K562 (cell line): ENCODE measurements at regions not wholly inside any gene's neighbourhood (a gene's known extent, or its start where the extent isn't known, plus 50 kb on each side); places are given as distances from the start of the nearest gene placed in this dataset.

ENCODE experiments used
- ATAC-seq: fragments of 200-7000 bp; cut with Tn5 transposase; 3 replicates; pipeline ENCODE4 v1.9.1; 2020; ENCODE audit warnings: moderate library complexity
- BruUV-seq: library from RNA; stranded (reverse); fragments of 400-500 nt; replicated peaks from 2 replicates; lab custom pipeline; 2021; lab: Mats Ljungman, UMichigan
- CTCF ChIA-PET: fragments of 300-600 bp; formaldehyde crosslinking; extraction: SDS; loops from one replicate; lab custom pipeline; 2021; ENCODE audit warnings: low intra/inter-chr PET ratio; lab: Yijun Ruan, JAX
- POLR2A ChIA-PET: fragments of 300-600, 350-650 bp; sonication (Branson Sonifier 250); formaldehyde crosslinking; extraction: SDS; loops from one replicate; lab custom pipeline; 2021; ENCODE audit warnings: antibody characterized with exemption, inconsistent platforms; lab: Yijun Ruan, JAX
- DNase-seq, 4 experiments: peaks; one replicate each; pipeline versions ENCODE4 v3.0.0 to v3.0.0-alpha.2; 2011 to 2018; ENCODE audit warnings: low spot score in 3 of 4, mixed read lengths in 3 of 4; ENCODE audit errors: extremely low read depth in 1 of 4
- FAIRE-seq: peaks from 2 replicates; lab custom pipeline; 2011; peaks lifted over from hg19 to GRCh38; lab: Jason Lieb, UNC
- H2AFZ ChIP-seq: 2 replicates; pipeline ENCODE4 v1.6.0; 2011; ENCODE audit warnings: low read depth, low read length, control low read depth, inconsistent platforms
- H3K27ac ChIP-seq: fragments of 200-600 bp; 3 replicates; pipeline ENCODE4 v1.8.0; 2011; ENCODE audit warnings: low read depth, mild to moderate bottlenecking, control low read depth, inconsistent platforms, low read length, moderate library complexity, mixed read lengths; ENCODE audit errors: extremely low read depth
- H3K27me3 ChIP-seq, 2 experiments: fragments of 300-600 bp in 1 of 2; 2 replicates in 1 of 2; 3 replicates in 1 of 2; pipeline versions ENCODE4 v1.6.0 to v1.8.0; 2011; ENCODE audit warnings: inconsistent platforms in 2 of 2, low read length in 2 of 2, mild to moderate bottlenecking in 1 of 2, mixed read lengths in 1 of 2, moderate library complexity in 1 of 2; ENCODE audit not compliant: control insufficient read depth in 2 of 2, insufficient read depth in 2 of 2
- H3K36me3 ChIP-seq: fragments of 300-600 bp; 3 replicates; pipeline ENCODE4 v1.8.0; 2011; ENCODE audit warnings: mild to moderate bottlenecking, low read length, inconsistent platforms; ENCODE audit not compliant: control insufficient read depth, insufficient read depth
- H3K4me1 ChIP-seq, 2 experiments: fragments of 200-600 bp in 1 of 2; replicated peaks in 1 of 2; 2 replicates in 1 of 2; 3 replicates in 1 of 2; pipeline versions ENCODE4 v1.5.1 to v1.8.0; 2011; ENCODE audit warnings: inconsistent platforms in 2 of 2, low read length in 2 of 2, mild to moderate bottlenecking in 1 of 2, mixed read lengths in 1 of 2, moderate library complexity in 1 of 2; ENCODE audit not compliant: control insufficient read depth in 2 of 2, insufficient read depth in 2 of 2
- H3K4me2 ChIP-seq: 2 replicates; pipeline ENCODE4 v1.6.1; 2011; ENCODE audit warnings: low read length, control low read depth, inconsistent platforms, mixed read lengths; ENCODE audit not compliant: insufficient read depth
- H3K4me3 ChIP-seq: fragments of 200-600 bp; sonication (generic), shearing (Covaris generic); 2 replicates; pipeline ENCODE4 v1.5.1; 2016; ENCODE audit warnings: control low read depth, inconsistent platforms
- H3K79me2 ChIP-seq: fragments of 200-600 bp; 3 replicates; pipeline ENCODE4 v1.8.0; 2011; ENCODE audit warnings: low read length, inconsistent platforms; ENCODE audit not compliant: control insufficient read depth, insufficient read depth
- H3K9ac ChIP-seq, 2 experiments: 2 replicates each; pipeline versions ENCODE4 v1.6.0 to v1.6.1; 2011; ENCODE audit warnings: low read depth in 2 of 2, low read length in 2 of 2, control low read depth in 1 of 2, inconsistent platforms in 1 of 2, mild to moderate bottlenecking in 1 of 2, mixed read lengths in 1 of 2; ENCODE audit not compliant: insufficient read depth in 1 of 2
- H3K9me1 ChIP-seq: one replicate; pipeline ENCODE4 v1.6.0; 2011; ENCODE audit warnings: inconsistent platforms, mild to moderate bottlenecking, low read length, moderate library complexity; ENCODE audit not compliant: control insufficient read depth, insufficient read depth
- H3K9me3 ChIP-seq: replicated peaks from 2 replicates; pipeline ENCODE4 v1.5.1; 2011; ENCODE audit warnings: low read depth, low read length, inconsistent platforms; ENCODE audit not compliant: control insufficient read depth, insufficient read depth
- H4K20me1 ChIP-seq: replicated peaks from 2 replicates; pipeline ENCODE4 v1.6.1; 2011; ENCODE audit warnings: low read length, inconsistent platforms, mixed read lengths; ENCODE audit not compliant: control insufficient read depth, insufficient read depth
- FOXA3 ChIP-seq, 2 experiments: fragments of 450-650 bp in 1 of 2; sonication (generic) in 1 of 2; formaldehyde crosslinking; IDR thresholded peaks in 1 of 2; conservative IDR thresholded peaks in 1 of 2; 2 replicates each; pipeline versions ENCODE4 v1.4.0 to v1.8.0; 2020 to 2022; ENCODE audit warnings: mild to moderate bottlenecking in 2 of 2, missing genetic modification reagents in 1 of 2
- LCOR ChIP-seq: sonication (generic); formaldehyde crosslinking; IDR thresholded peaks from 2 replicates; pipeline ENCODE4 v1.8.0; 2022; ENCODE audit warnings: mild to moderate bottlenecking, missing genetic modification reagents
- NFRKB ChIP-seq: fragments of 450-650 bp; IDR thresholded peaks from 2 replicates; pipeline ENCODE4 v1.6.1; 2016; ENCODE audit warnings: low read depth
- TCF7 ChIP-seq: sonication (generic); IDR thresholded peaks from 2 replicates; pipeline ENCODE4 v1.6.1; 2016; ENCODE audit warnings: antibody characterized with exemption, borderline replicate concordance
- ZNF184 ChIP-seq: sonication (generic); formaldehyde crosslinking; IDR thresholded peaks from 2 replicates; pipeline ENCODE4 v1.5.0; 2020; ENCODE audit warnings: missing genetic modification reagents
- ZNF212 ChIP-seq: fragments of 450-650 bp; formaldehyde crosslinking; IDR thresholded peaks from 2 replicates; pipeline ENCODE4 v1.4.0; 2020; ENCODE audit warnings: mild to moderate bottlenecking
- ZNF23 ChIP-seq: fragments of 250-450 bp; sonication (Bioruptor Pico); IDR thresholded peaks from 2 replicates; pipeline ENCODE4 v1.4.0; 2020; ENCODE audit warnings: mild to moderate bottlenecking
- ZSCAN29 ChIP-seq: fragments of 450-650 bp; IDR thresholded peaks from 2 replicates; pipeline ENCODE4 v1.6.1; 2017
- in situ Hi-C: fragments of 300-500 bp; cut with MboI; formaldehyde crosslinking; loops from 4 replicates; pipeline ENCODE4 v1.15.0; 2018; ENCODE audit warnings: inconsistent platforms, mixed read lengths
- intact Hi-C: fragments of 100-400 bp; cut with micrococcal nuclease; formaldehyde crosslinking; loops from 2 replicates; pipeline ENCODE4 v1.14.2; 2022
- TF ChIP-seq, protein P1 (sequence below), 2 experiments: fragments of 450-650 bp; formaldehyde crosslinking in 1 of 2; IDR thresholded peaks; 2 replicates each; pipeline versions ENCODE4 v1.4.0 to v1.6.1; 2014 to 2020; ENCODE audit warnings: mild to moderate bottlenecking in 2 of 2, borderline replicate concordance in 1 of 2, low read depth in 1 of 2
- TF ChIP-seq, protein P2 (sequence below): fragments of 250-450 bp; sonication (Bioruptor Pico); IDR thresholded peaks from 2 replicates; pipeline ENCODE4 v1.5.0; 2020; ENCODE audit warnings: mild to moderate bottlenecking, borderline replicate concordance

DNA sequence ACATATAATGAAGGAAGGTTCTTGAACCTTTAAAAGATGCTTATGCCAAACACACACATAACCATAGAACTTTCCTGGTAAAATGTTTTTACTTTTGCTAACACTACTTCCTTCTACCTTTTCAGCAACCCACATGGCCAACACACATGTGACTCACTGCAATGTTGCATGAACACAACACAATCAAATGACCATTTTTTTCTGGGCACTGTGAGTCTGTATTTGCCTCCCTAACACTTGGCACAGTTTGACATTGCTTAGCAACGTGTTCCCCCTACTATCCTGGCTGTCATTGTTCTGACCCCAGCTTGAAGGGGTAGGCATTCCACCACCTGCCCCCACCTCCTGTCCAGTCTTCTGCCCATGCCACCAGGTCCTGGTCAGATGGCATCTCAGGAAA, 169.4 kb upstream of the PRNP start (continued):
- TF ChIP-seq, protein P1, sequence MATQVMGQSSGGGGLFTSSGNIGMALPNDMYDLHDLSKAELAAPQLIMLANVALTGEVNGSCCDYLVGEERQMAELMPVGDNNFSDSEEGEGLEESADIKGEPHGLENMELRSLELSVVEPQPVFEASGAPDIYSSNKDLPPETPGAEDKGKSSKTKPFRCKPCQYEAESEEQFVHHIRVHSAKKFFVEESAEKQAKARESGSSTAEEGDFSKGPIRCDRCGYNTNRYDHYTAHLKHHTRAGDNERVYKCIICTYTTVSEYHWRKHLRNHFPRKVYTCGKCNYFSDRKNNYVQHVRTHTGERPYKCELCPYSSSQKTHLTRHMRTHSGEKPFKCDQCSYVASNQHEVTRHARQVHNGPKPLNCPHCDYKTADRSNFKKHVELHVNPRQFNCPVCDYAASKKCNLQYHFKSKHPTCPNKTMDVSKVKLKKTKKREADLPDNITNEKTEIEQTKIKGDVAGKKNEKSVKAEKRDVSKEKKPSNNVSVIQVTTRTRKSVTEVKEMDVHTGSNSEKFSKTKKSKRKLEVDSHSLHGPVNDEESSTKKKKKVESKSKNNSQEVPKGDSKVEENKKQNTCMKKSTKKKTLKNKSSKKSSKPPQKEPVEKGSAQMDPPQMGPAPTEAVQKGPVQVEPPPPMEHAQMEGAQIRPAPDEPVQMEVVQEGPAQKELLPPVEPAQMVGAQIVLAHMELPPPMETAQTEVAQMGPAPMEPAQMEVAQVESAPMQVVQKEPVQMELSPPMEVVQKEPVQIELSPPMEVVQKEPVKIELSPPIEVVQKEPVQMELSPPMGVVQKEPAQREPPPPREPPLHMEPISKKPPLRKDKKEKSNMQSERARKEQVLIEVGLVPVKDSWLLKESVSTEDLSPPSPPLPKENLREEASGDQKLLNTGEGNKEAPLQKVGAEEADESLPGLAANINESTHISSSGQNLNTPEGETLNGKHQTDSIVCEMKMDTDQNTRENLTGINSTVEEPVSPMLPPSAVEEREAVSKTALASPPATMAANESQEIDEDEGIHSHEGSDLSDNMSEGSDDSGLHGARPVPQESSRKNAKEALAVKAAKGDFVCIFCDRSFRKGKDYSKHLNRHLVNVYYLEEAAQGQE (IDR thresholded peaks at IDR 0.05; ENCODE audit: borderline replicate concordance): no peak
- TF ChIP-seq, protein P1 (CRISPR knock-in tag; IDR thresholded peaks at IDR 0.05; ENCODE audit: low read depth): no peak
- no peak for TF ChIP-seq ZSCAN29
- TF ChIP-seq ZNF23: no peak
- no peak for TF ChIP-seq TCF7

DNA sequence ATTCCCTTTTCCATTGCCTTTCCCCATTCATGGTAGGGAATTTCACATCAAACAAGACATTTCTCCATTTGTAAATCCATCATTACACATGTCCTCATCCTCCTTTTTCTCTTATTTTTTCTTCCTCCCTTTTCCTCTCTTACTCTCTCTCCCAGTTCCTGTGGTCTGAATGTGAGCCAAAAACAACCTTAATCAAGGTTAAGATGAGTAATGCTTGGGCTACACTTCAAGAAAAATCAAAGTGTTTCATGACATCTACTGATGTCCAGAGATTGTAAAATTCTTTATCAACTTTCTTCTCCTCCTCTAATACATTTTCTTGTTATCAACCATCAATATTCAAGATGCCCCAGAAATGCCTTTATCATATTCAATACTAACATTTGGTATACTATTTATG, 172.5 kb upstream of the PRNP start:
- in situ Hi-C loops (no loop called here), intact Hi-C loops (no loop called here)
- no peak overlapping the region for H3K27ac ChIP-seq
- H3K9me3 ChIP-seq: no peaks in the 10 kb centered on the region
- 0 out of 5 replicates have a peak, but pooled peaks cover 0 to under 1% of the 10 kb centered on the region in 2 experiments for H3K27me3 ChIP-seq
- no peak for ATAC-seq
- no peak overlapping the region for H3K4me2 ChIP-seq
- CTCF ChIA-PET: no interaction called here
- BruUV-seq: no TSS peak
- DNase-seq: no peak
- no peak overlapping the region for H3K4me3 ChIP-seq
- no peak overlapping the region for H2AFZ ChIP-seq
- no peaks in the 10 kb centered on the region for H3K36me3 ChIP-seq
- no peaks in the 10 kb centered on the region for H3K79me2 ChIP-seq
- no peaks in the 10 kb centered on the region for H3K9me1 ChIP-seq
- no peak overlapping the region for H3K9ac ChIP-seq
- POLR2A ChIA-PET: no interaction called here
- no peak for FAIRE-seq
- H4K20me1 ChIP-seq: no peaks in the 10 kb centered on the region
- H3K4me1 ChIP-seq: no peaks in the 10 kb centered on the region
- TF ChIP-seq FOXA3 (CRISPR knock-in tag; conservative IDR thresholded peaks at IDR 0.05 in 1 of 2, IDR thresholded peaks at IDR 0.05 in 1 of 2) (no peak), ZNF212 (CRISPR knock-in tag) (no peak), NFRKB (no peak), ZNF184 (CRISPR knock-in tag) (no peak), LCOR (CRISPR knock-in tag) (no peak)
- TF ChIP-seq, protein P2, sequence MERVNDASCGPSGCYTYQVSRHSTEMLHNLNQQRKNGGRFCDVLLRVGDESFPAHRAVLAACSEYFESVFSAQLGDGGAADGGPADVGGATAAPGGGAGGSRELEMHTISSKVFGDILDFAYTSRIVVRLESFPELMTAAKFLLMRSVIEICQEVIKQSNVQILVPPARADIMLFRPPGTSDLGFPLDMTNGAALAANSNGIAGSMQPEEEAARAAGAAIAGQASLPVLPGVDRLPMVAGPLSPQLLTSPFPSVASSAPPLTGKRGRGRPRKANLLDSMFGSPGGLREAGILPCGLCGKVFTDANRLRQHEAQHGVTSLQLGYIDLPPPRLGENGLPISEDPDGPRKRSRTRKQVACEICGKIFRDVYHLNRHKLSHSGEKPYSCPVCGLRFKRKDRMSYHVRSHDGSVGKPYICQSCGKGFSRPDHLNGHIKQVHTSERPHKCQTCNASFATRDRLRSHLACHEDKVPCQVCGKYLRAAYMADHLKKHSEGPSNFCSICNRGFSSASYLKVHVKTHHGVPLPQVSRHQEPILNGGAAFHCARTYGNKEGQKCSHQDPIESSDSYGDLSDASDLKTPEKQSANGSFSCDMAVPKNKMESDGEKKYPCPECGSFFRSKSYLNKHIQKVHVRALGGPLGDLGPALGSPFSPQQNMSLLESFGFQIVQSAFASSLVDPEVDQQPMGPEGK: no peak
